Liver (tissue), 3 donors: ENCODE measurements at regions not wholly inside any gene's neighbourhood (a gene's known extent, or its start where the extent isn't known, plus 50 kb on each side); places are given as distances from the start of the nearest gene placed in this dataset.

Experiments
- GABPA ChIP-seq, 2 donors: IDR thresholded peaks in 1 of 2; conservative IDR thresholded peaks in 1 of 2; 2 replicates each; pipeline ENCODE4 v1.6.1; 2016; ENCODE audit warnings: antibody characterized with exemption in 2 of 2, mild to moderate bottlenecking in 1 of 2, moderate library complexity in 1 of 2
- JUND ChIP-seq, 2 donors: IDR thresholded peaks; 2 replicates each; pipeline ENCODE4 v1.6.1; 2016; ENCODE audit warnings: antibody characterized with exemption in 2 of 2
- RAD21 ChIP-seq, 2 donors: IDR thresholded peaks; 2 replicates each; pipeline ENCODE4 v1.6.1; 2016; ENCODE audit warnings: antibody characterized with exemption in 2 of 2, mild to moderate bottlenecking in 2 of 2
- SP1 ChIP-seq: IDR thresholded peaks from 2 replicates; pipeline ENCODE4 v1.6.1; 2018; ENCODE audit warnings: antibody characterized with exemption, mild to moderate bottlenecking
- TAF1 ChIP-seq: conservative IDR thresholded peaks from 2 replicates; pipeline ENCODE4 v1.6.1; 2016; ENCODE audit warnings: antibody characterized with exemption, mild to moderate bottlenecking
- YY1 ChIP-seq: IDR thresholded peaks from 2 replicates; pipeline ENCODE4 v1.6.1; 2016; ENCODE audit warnings: antibody characterized with exemption, mild to moderate bottlenecking
- TF ChIP-seq, protein P1 (sequence below): fragments of 150-350 bp; IDR thresholded peaks from 2 replicates; pipeline ENCODE4 v1.5.1; 2017; ENCODE audit warnings: improper control_type of control experiment, low read depth, low read length; ENCODE audit not compliant: missing input control
- TF ChIP-seq, protein P2 (sequence below): IDR thresholded peaks from 2 replicates; pipeline ENCODE4 v1.6.1; 2016; ENCODE audit warnings: antibody characterized with exemption
- TF ChIP-seq, protein P3 (sequence below): IDR thresholded peaks from 2 replicates; pipeline ENCODE4 v1.6.1; 2016; ENCODE audit warnings: antibody characterized with exemption
- TF ChIP-seq, protein P4 (sequence below): IDR thresholded peaks from 2 replicates; pipeline ENCODE4 v1.6.1; 2016; ENCODE audit warnings: antibody characterized with exemption
- TF ChIP-seq, protein P5 (sequence below): IDR thresholded peaks from 2 replicates; pipeline ENCODE4 v1.6.1; 2016; ENCODE audit warnings: antibody characterized with exemption, mild to moderate bottlenecking
- donor health status: healthy.
- donor health status: healthy.

GRCh38 chr16:62926121-62926801 is 890.0 kb upstream of the CDH8 start:
- TF ChIP-seq, protein P1, sequence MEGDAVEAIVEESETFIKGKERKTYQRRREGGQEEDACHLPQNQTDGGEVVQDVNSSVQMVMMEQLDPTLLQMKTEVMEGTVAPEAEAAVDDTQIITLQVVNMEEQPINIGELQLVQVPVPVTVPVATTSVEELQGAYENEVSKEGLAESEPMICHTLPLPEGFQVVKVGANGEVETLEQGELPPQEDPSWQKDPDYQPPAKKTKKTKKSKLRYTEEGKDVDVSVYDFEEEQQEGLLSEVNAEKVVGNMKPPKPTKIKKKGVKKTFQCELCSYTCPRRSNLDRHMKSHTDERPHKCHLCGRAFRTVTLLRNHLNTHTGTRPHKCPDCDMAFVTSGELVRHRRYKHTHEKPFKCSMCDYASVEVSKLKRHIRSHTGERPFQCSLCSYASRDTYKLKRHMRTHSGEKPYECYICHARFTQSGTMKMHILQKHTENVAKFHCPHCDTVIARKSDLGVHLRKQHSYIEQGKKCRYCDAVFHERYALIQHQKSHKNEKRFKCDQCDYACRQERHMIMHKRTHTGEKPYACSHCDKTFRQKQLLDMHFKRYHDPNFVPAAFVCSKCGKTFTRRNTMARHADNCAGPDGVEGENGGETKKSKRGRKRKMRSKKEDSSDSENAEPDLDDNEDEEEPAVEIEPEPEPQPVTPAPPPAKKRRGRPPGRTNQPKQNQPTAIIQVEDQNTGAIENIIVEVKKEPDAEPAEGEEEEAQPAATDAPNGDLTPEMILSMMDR: no peak
- no peak for TF ChIP-seq GABPA (IDR thresholded peaks at IDR 0.05 in 1 of 2, conservative IDR thresholded peaks at IDR 0.05 in 1 of 2)
- no peak for TF ChIP-seq TAF1
- no peak for TF ChIP-seq RAD21 (IDR thresholded peaks at IDR 0.05)
- TF ChIP-seq YY1: no peak
- TF ChIP-seq, protein P2, sequence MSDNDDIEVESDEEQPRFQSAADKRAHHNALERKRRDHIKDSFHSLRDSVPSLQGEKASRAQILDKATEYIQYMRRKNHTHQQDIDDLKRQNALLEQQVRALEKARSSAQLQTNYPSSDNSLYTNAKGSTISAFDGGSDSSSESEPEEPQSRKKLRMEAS: no peak
- TF ChIP-seq, protein P3, sequence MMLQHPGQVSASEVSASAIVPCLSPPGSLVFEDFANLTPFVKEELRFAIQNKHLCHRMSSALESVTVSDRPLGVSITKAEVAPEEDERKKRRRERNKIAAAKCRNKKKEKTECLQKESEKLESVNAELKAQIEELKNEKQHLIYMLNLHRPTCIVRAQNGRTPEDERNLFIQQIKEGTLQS: no peak
- TF ChIP-seq JUND (IDR thresholded peaks at IDR 0.05): no peak
- TF ChIP-seq, protein P4, sequence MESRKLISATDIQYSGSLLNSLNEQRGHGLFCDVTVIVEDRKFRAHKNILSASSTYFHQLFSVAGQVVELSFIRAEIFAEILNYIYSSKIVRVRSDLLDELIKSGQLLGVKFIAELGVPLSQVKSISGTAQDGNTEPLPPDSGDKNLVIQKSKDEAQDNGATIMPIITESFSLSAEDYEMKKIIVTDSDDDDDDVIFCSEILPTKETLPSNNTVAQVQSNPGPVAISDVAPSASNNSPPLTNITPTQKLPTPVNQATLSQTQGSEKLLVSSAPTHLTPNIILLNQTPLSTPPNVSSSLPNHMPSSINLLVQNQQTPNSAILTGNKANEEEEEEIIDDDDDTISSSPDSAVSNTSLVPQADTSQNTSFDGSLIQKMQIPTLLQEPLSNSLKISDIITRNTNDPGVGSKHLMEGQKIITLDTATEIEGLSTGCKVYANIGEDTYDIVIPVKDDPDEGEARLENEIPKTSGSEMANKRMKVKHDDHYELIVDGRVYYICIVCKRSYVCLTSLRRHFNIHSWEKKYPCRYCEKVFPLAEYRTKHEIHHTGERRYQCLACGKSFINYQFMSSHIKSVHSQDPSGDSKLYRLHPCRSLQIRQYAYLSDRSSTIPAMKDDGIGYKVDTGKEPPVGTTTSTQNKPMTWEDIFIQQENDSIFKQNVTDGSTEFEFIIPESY: no peak
- TF ChIP-seq SP1: no peak
- TF ChIP-seq, protein P5, sequence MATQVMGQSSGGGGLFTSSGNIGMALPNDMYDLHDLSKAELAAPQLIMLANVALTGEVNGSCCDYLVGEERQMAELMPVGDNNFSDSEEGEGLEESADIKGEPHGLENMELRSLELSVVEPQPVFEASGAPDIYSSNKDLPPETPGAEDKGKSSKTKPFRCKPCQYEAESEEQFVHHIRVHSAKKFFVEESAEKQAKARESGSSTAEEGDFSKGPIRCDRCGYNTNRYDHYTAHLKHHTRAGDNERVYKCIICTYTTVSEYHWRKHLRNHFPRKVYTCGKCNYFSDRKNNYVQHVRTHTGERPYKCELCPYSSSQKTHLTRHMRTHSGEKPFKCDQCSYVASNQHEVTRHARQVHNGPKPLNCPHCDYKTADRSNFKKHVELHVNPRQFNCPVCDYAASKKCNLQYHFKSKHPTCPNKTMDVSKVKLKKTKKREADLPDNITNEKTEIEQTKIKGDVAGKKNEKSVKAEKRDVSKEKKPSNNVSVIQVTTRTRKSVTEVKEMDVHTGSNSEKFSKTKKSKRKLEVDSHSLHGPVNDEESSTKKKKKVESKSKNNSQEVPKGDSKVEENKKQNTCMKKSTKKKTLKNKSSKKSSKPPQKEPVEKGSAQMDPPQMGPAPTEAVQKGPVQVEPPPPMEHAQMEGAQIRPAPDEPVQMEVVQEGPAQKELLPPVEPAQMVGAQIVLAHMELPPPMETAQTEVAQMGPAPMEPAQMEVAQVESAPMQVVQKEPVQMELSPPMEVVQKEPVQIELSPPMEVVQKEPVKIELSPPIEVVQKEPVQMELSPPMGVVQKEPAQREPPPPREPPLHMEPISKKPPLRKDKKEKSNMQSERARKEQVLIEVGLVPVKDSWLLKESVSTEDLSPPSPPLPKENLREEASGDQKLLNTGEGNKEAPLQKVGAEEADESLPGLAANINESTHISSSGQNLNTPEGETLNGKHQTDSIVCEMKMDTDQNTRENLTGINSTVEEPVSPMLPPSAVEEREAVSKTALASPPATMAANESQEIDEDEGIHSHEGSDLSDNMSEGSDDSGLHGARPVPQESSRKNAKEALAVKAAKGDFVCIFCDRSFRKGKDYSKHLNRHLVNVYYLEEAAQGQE: no peak
